HG03060 (cell line): ENCODE measurements at regions not wholly inside any gene's neighbourhood (a gene's known extent, or its start where the extent isn't known, plus 50 kb on each side); places are given as distances from the start of the nearest gene placed in this dataset.
"Not testable (repeated sequence)": the region's sequence is repeated elsewhere in the genome, so short reads cannot be mapped to it uniquely, and the experiment has no call there.

Experiments used
- ATAC-seq: cut with Tn5 transposase; IDR thresholded peaks from one replicate; pipeline ENCODE4 v1.9.1; 2021; ENCODE audit warnings: low read depth, moderate number of reproducible peaks; ENCODE audit not compliant: unreplicated experiment

GRCh38 chr9:66824169-66824568 is 76.4 kb upstream of the ZNF658 start:
- not testable (repeated sequence) for ATAC-seq

GRCh38 chr9:66829853-66830252 is 70.7 kb upstream of the ZNF658 start:
- not testable (repeated sequence) for ATAC-seq

GRCh38 chr9:66830777-66831497 is 69.6 kb upstream of the ZNF658 start:
- ATAC-seq: not testable (repeated sequence)

- ATAC-seq: not testable (repeated sequence)
Observed at GRCh38 chr9:66832222-66832621, 68.3 kb upstream of the ZNF658 start.

- ATAC-seq: not testable (repeated sequence)
Observed at GRCh38 chr9:66837242-66837937, 63.1 kb upstream of the ZNF658 start.
